ENCODE measurements at regions not wholly inside any gene's neighbourhood (a gene's known extent, or its start where the extent isn't known, plus 50 kb on each side); places are given as distances from the start of the nearest gene placed in this dataset.

DNA sequence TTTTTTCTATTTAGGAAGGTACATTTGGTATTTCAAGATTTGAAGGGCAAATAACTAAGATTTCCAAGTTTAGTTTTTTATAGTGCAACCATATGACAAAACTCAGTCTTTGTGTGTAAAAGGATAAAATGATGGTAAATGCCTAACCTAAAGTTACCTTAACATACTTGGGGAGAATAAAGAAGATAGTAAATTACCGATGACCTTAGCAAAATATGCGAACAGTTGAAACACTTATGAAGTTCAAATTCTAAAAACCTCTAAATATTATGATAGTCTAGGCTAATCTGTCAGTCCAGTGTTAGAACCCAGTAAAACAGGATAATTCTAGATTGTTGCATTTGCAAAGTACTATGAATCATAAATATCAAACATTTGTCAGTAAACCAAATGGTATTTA is 127.5 kb downstream of the PTCHD4 start:
- TF ChIP-seq, protein P1, sequence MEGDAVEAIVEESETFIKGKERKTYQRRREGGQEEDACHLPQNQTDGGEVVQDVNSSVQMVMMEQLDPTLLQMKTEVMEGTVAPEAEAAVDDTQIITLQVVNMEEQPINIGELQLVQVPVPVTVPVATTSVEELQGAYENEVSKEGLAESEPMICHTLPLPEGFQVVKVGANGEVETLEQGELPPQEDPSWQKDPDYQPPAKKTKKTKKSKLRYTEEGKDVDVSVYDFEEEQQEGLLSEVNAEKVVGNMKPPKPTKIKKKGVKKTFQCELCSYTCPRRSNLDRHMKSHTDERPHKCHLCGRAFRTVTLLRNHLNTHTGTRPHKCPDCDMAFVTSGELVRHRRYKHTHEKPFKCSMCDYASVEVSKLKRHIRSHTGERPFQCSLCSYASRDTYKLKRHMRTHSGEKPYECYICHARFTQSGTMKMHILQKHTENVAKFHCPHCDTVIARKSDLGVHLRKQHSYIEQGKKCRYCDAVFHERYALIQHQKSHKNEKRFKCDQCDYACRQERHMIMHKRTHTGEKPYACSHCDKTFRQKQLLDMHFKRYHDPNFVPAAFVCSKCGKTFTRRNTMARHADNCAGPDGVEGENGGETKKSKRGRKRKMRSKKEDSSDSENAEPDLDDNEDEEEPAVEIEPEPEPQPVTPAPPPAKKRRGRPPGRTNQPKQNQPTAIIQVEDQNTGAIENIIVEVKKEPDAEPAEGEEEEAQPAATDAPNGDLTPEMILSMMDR (IDR thresholded peaks at IDR 0.05) = no peak
- no peak overlapping the region for H3K4me3 ChIP-seq
- WGBS, 2 donors = 94 to 95% methylated on average over 2 of the region's 2 CpGs

DNA sequence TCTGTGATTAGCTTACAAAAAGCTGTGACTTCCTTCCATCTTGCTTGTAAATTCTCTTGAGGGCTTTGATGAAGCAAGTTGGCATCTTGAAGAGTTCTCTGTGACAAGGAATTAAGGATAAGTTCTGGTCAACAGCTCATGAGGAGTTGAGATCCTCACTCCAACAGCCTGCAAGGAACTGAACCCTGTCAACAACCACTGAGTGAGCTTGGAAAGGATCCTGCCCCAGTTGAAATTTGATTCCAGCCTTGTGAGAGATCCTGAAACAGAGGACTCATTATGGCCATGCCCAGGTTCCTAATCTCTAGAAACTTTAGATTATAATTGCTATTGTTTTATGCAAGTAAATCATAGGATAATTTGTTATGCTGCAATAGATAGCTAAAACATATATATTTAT is 133.7 kb downstream of the PTCHD4 start:
- DNase-seq = no peak
- intact Hi-C loops (cut with DNase I) = no loop called here

More for the DNA sequence above, 127.5 kb downstream of the PTCHD4 start:
- Histone ChIP-seq H3K27ac (no peak overlapping the region), H3K9me3 (no peaks in the 10 kb centered on the region), H3K27me3 (no peaks in the 10 kb centered on the region), H3K4me1 (no peaks in the 10 kb centered on the region), H3K36me3 (no peaks in the 10 kb centered on the region)
- DNase-seq (no peak), ATAC-seq (no peak)
- intact Hi-C loops (cut with DNase I) = no loop called here

DNA sequence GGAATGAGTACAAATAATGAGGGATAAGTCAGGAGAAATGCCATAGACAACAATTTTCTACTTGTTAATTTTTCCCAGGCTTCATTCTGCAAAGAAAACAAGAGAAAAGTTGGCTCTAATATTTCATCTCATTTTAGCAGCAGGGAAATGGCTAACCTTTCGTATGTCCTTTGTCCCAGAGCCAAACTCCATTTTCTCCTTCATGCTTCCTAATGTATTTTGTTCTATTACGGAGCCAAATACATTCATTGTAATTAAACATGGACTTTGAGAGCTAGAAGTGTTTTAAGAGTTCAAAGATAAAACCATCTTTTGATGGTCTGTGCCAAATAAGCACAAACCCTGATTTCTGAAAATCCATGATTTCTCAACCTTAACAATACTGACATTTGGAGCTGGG is 136.9 kb downstream of the PTCHD4 start:
- H3K36me3 ChIP-seq = no peaks in the 10 kb centered on the region
- H3K9me3 ChIP-seq = no peaks in the 10 kb centered on the region
- no peaks in the 10 kb centered on the region for H3K4me1 ChIP-seq
- no peak overlapping the region for H3K27ac ChIP-seq
- ATAC-seq (no peak), DNase-seq (no peak)
- TF ChIP-seq, protein P1 (IDR thresholded peaks at IDR 0.05) = no peak
- H3K27me3 ChIP-seq = no peaks in the 10 kb centered on the region
- intact Hi-C loops (cut with DNase I) = no loop called here
- WGBS, 2 donors = 53 to 68% methylated on average over 2 of the region's 2 CpGs
- H3K4me3 ChIP-seq = no peak overlapping the region

More for the DNA sequence above, 133.7 kb downstream of the PTCHD4 start:
- Histone ChIP-seq H3K4me1 (no peaks in the 10 kb centered on the region), H3K4me3 (no peak overlapping the region), H3K36me3 (no peaks in the 10 kb centered on the region), H3K9me3 (no peaks in the 10 kb centered on the region), H3K27ac (no peak overlapping the region), H3K27me3 (no peaks in the 10 kb centered on the region)
- TF ChIP-seq, protein P1 (IDR thresholded peaks at IDR 0.05) = no peak
- ATAC-seq = no peak

DNA sequence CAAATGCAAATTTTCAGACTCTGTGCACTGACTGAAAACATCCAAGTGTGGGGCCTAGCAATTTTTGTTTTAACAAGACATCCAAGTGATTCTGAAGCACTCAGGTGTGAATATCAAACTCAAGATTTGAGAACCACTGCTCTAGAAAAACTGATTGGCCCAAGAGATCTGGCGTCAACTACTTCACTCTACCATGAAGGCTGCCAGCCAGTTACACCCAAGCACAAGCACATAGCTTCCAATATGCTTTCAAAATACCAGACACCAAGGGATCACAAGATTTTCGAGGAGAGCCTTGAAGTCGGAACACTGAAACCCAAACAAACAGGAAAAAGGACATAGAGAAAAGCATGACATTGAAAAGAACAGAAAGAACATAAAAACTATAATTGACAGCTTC is 140.2 kb downstream of the PTCHD4 start:
- no peak for ATAC-seq
- Histone ChIP-seq H3K4me3 (no peak overlapping the region), H3K4me1 (no peaks in the 10 kb centered on the region), H3K36me3 (no peaks in the 10 kb centered on the region), H3K9me3 (peaks cover 0 to 15% (median 0%) of the 10 kb centered on the region in 11 donors), H3K27ac (no peak overlapping the region), H3K27me3 (no peaks in the 10 kb centered on the region)
- DNase-seq = no peak
- intact Hi-C loops (cut with DNase I) = no loop called here
- 94 to 96% methylated on average over 3 of the region's 3 CpGs for WGBS, 2 donors
- TF ChIP-seq, protein P1 (IDR thresholded peaks at IDR 0.05) = no peak

DNA sequence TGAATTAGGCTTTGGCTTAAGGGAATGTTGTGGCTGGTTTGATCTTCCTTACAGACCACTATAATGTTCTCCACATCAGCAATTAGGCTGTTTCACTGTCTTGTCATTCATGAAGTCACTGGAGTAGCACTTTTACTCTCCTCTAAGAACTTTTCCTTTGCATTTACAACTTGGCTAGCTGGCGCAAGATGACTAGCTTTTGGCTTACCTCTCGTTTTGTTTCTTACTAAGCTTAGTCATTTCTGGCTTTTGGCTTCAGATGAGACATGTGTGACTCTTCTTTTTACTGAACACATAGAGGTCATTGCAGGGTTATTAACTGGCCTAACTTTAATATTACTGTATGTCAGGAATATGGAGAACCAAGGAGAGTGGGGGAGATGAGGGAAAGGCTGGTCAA is 143.2 kb downstream of the PTCHD4 start:
- Histone ChIP-seq H3K4me3 (no peak overlapping the region), H3K4me1 (no peaks in the 10 kb centered on the region), H3K9me3 (peaks cover 0 to 15% (median 0%) of the 10 kb centered on the region in 11 donors), H3K27ac (no peak overlapping the region), H3K36me3 (no peaks in the 10 kb centered on the region), H3K27me3 (no peaks in the 10 kb centered on the region)
- DNase-seq (no peak), ATAC-seq (no peak)
- intact Hi-C loops (cut with DNase I) = no loop called here
- WGBS, 2 donors = 87 to 90% methylated on average over 2 of the region's 2 CpGs
- TF ChIP-seq, protein P1 (IDR thresholded peaks at IDR 0.05) = no peak
